GM19035 (cell line): ENCODE measurements at regions not wholly inside any gene's neighbourhood (a gene's known extent, or its start where the extent isn't known, plus 50 kb on each side); places are given as distances from the start of the nearest gene placed in this dataset.
"Not testable (repeated sequence)": the region's sequence is repeated elsewhere in the genome, so short reads cannot be mapped to it uniquely, and the experiment has no call there.

Experiments used
- ATAC-seq: cut with Tn5 transposase; IDR thresholded peaks from one replicate; pipeline ENCODE4 v1.9.1; 2021; ENCODE audit not compliant: unreplicated experiment

GRCh38 chr9:100700689-100701318 is 122.9 kb downstream of the CAVIN4 start:
- peak; percentile 55 for ATAC-seq

- ATAC-seq, result peak; percentile 80
Measured at GRCh38 chr9:100714372-100715099, 136.7 kb downstream of the CAVIN4 start.

- no peak for ATAC-seq
Measured at GRCh38 chr9:100715100-100715380, 137.2 kb downstream of the CAVIN4 start.

GRCh38 chr9:100718717-100719116 is 140.8 kb downstream of the CAVIN4 start:
- no peak for ATAC-seq

- no peak for ATAC-seq
Measured at GRCh38 chr9:100720922-100721321, 143.0 kb downstream of the CAVIN4 start.

GRCh38 chr9:100724886-100725285 is 147.0 kb downstream of the CAVIN4 start:
- ATAC-seq, result no peak

- no peak for ATAC-seq
Measured at GRCh38 chr9:100725371-100725770, 147.5 kb downstream of the CAVIN4 start.

GRCh38 chr9:100729336-100729895 is 151.5 kb downstream of the CAVIN4 start:
- no peak for ATAC-seq

- no peak for ATAC-seq
Measured at GRCh38 chr9:100730086-100730485, 152.2 kb downstream of the CAVIN4 start.

- ATAC-seq, result no peak
Measured at GRCh38 chr9:100731038-100731556, 153.2 kb downstream of the CAVIN4 start.

- ATAC-seq, result no peak
Measured at GRCh38 chr9:100731557-100731956, 153.7 kb downstream of the CAVIN4 start.

GRCh38 chr9:100739208-100739607 is 161.3 kb downstream of the CAVIN4 start:
- no peak for ATAC-seq

GRCh38 chr9:100739666-100740065 is 161.8 kb downstream of the CAVIN4 start:
- ATAC-seq, result no peak

- ATAC-seq, result not testable (repeated sequence)
Measured at GRCh38 chr9:100748930-100749329, 171.1 kb downstream of the CAVIN4 start.

- ATAC-seq, result no peak
Measured at GRCh38 chr9:100756217-100756616, 178.3 kb downstream of the CAVIN4 start.

- no peak for ATAC-seq
Measured at GRCh38 chr9:100759215-100759614, 181.3 kb downstream of the CAVIN4 start.

GRCh38 chr9:100761276-100761802 is 183.5 kb downstream of the CAVIN4 start:
- no peak for ATAC-seq

- ATAC-seq, result no peak
Measured at GRCh38 chr9:100774326-100774725, 196.4 kb downstream of the CAVIN4 start.

GRCh38 chr9:100774962-100775361 is 197.1 kb downstream of the CAVIN4 start:
- no peak for ATAC-seq

- ATAC-seq, result no peak
Measured at GRCh38 chr9:100775912-100776311, 198.0 kb downstream of the CAVIN4 start.

GRCh38 chr9:100784755-100785154 is 206.9 kb downstream of the CAVIN4 start:
- ATAC-seq, result no peak

GRCh38 chr9:100785946-100786345 is 208.1 kb downstream of the CAVIN4 start:
- no peak for ATAC-seq
